Ovary (tissue), 7 donors: ENCODE measurements at regions not wholly inside any gene's neighbourhood (a gene's known extent, or its start where the extent isn't known, plus 50 kb on each side); places are given as distances from the start of the nearest gene placed in this dataset.
A peak's percentile ranks its signal among the peaks of the same experiment; 100 is the strongest.

Source experiments
- DNase-seq, 5 donors: peaks; one replicate each; pipeline ENCODE4 v3.0.0-alpha.2; 2019 to 2020
- H3K27ac ChIP-seq, 2 donors: fragments of 200-600 bp; one replicate each; pipeline versions ENCODE4 v1.5.1 to v1.8.0; 2019 to 2022
- H3K27me3 ChIP-seq: fragments of 200-600 bp; one replicate; pipeline ENCODE4 v1.8.0; 2022
- H3K36me3 ChIP-seq: fragments of 200-600 bp; sonication (generic); one replicate; pipeline ENCODE4 v1.5.1; 2019
- H3K4me1 ChIP-seq: one replicate; pipeline ENCODE4 v1.8.1; 2013; ENCODE audit warnings: mild to moderate bottlenecking, moderate library complexity; ENCODE audit not compliant: insufficient read depth
- H3K4me3 ChIP-seq: fragments of 200-600 bp; sonication (generic); one replicate; pipeline ENCODE4 v1.5.1; 2017
- H3K9me3 ChIP-seq, 2 donors: fragments of 200-600 bp in 1 of 2; sonication (generic) in 1 of 2; one replicate each; pipeline versions ENCODE4 v1.5.1 to v1.8.1; 2013 to 2019; ENCODE audit warnings: mild to moderate bottlenecking in 1 of 2, moderate library complexity in 1 of 2
- EP300 ChIP-seq: sonication (generic); formaldehyde crosslinking; IDR thresholded peaks from one replicate; pipeline ENCODE4 v1.6.1; 2017; ENCODE audit warnings: antibody characterized with exemption
- POLR2A ChIP-seq: fragments of 450-650 bp; IDR thresholded peaks from one replicate; pipeline ENCODE4 v1.6.1; 2017; ENCODE audit warnings: antibody characterized with exemption, mild to moderate bottlenecking, moderate library complexity
- WGBS, 3 donors: extraction: QIAGEN DNeasy Blood & Tissue Kit in 1 of 3; methylation state at CpG; one replicate each; pipeline versions ENCODE4 v1.1.5 to v1.1.7; 2013 to 2017; 5-methylcytosine and 5-hydroxymethylcytosine counted together
- intact Hi-C, 4 donors: fragments of 100-400 bp; cut with DNase I; formaldehyde crosslinking; loops; one replicate each; pipeline versions ENCODE4 v1.11.0 to v1.15.1; 2022 to 2023
- TF ChIP-seq, protein P1 (sequence below), 3 donors: fragments of 450-650 bp in 2 of 3; fragments of 200-600 bp in 1 of 3; IDR thresholded peaks; one replicate each; pipeline versions ENCODE4 v1.5.1 to v1.8.0; 2016 to 2022; ENCODE audit warnings: antibody characterized with exemption in 3 of 3, mild to moderate bottlenecking in 1 of 3
- donor health status: DM: no; HTN: no; CAD: no; lungs with moderate emphysema.
- donor health status: DM: no; HTN: no; CAD: no.
- donor health status: Bipolar disorder and iron deficiency.
- donor health status: DM: no; HTN: no; CAD: no.
- donor health status: DM: yes; HTN: yes; CAD: no.

- no peaks in the 10 kb centered on the region for H3K27me3 ChIP-seq
Measured at GRCh38 chrX:40156470-40157227, 58.9 kb upstream of the BCOR start.

GRCh38 chrX:40155589-40156469 lies 58.1 kb upstream of the BCOR start:
- Histone ChIP-seq H3K9me3 (no peaks in the 10 kb centered on the region), H3K4me3 (peak overlapping the region; percentile 37), H3K36me3 (no peaks in the 10 kb centered on the region), H3K4me1 (no peaks in the 10 kb centered on the region), H3K27ac (peak overlapping the region in 1 of 2 donors; percentile 86), H3K27me3 (no peaks in the 10 kb centered on the region)
- intact Hi-C loops = loop anchor here (5.0 to 10.0 kb wide), 4 partner anchors 141 to 431 kb away; no protein-coding TSS in a partner anchor
- TF ChIP-seq EP300 = no peak
- TF ChIP-seq, protein P1, sequence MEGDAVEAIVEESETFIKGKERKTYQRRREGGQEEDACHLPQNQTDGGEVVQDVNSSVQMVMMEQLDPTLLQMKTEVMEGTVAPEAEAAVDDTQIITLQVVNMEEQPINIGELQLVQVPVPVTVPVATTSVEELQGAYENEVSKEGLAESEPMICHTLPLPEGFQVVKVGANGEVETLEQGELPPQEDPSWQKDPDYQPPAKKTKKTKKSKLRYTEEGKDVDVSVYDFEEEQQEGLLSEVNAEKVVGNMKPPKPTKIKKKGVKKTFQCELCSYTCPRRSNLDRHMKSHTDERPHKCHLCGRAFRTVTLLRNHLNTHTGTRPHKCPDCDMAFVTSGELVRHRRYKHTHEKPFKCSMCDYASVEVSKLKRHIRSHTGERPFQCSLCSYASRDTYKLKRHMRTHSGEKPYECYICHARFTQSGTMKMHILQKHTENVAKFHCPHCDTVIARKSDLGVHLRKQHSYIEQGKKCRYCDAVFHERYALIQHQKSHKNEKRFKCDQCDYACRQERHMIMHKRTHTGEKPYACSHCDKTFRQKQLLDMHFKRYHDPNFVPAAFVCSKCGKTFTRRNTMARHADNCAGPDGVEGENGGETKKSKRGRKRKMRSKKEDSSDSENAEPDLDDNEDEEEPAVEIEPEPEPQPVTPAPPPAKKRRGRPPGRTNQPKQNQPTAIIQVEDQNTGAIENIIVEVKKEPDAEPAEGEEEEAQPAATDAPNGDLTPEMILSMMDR (IDR thresholded peaks at IDR 0.05) = no peak
- no peak for TF ChIP-seq POLR2A
- peak in 4 of 5 donors; percentile 45 to 63 (median 54) for DNase-seq
- 19 to 31% (median 25%) methylated on average over 58 to 73 of the region's 73 CpGs for WGBS, 3 donors

More at GRCh38 chrX:40156470-40157227, 58.9 kb upstream of the BCOR start:
- H3K4me1 ChIP-seq = no peaks in the 10 kb centered on the region
- intact Hi-C loops = loop anchor here (5.0 to 10.0 kb wide), 4 partner anchors 142 to 432 kb away; no protein-coding TSS in a partner anchor
- peak in 3 of 5 donors; percentile 29 to 48 (median 47) for DNase-seq
- H3K36me3 ChIP-seq = no peaks in the 10 kb centered on the region
- no peak overlapping the region for H3K4me3 ChIP-seq
- peak overlapping the region in 1 of 2 donors; percentile 86 for H3K27ac ChIP-seq
- no peaks in the 10 kb centered on the region for H3K9me3 ChIP-seq
- WGBS, 3 donors = 50 to 66% (median 51%) methylated on average over 38 to 41 of the region's 41 CpGs
- TF ChIP-seq POLR2A (no peak), EP300 (no peak)
- TF ChIP-seq, protein P1 (IDR thresholded peaks at IDR 0.05) = no peak

DNA sequence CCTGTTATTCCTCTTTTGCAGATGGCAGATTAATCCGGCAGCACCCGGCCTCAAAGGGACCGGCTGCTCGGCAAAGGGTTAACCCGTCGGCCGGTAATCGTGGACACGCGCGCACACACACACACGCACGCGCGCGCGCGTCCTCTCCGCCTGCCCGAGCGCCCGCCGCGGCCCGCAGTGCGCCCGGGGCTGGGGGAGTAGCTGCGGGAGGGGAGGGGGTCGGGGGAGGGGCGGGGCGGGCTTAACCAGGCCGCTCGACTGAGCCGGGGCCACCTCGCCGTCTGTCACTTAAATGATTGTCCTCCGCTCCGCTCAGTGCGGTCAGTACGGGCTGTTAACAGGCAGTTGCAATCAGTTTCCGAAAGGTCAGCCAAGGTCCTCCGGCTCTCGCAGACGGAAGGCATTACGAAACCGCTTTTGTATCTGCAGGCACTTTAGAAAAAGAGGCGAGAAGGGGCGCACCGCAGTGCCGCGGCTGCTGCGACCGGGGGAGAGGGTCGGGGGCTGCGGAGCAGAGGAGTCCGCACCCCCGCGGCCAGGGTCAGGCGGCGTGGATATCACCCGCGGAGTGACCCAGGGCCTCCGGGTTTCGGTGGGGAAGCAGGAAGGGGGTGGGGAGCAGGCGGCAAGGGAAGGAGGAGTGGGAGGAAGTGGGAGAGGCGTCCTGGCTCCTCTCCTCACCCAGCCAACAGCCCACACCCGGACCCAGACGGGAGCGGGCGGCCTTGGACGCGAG lies 57.3 kb upstream of the BCOR start:
- no peaks in the 10 kb centered on the region for H3K27me3 ChIP-seq
- intact Hi-C loops = loop anchor here (5.0 to 10.0 kb wide), 5 partner anchors 48 to 430 kb away; no protein-coding TSS in a partner anchor

GRCh38 chrX:40154250-40154852 lies 56.6 kb upstream of the BCOR start:
- Histone ChIP-seq H3K36me3 (no peaks in the 10 kb centered on the region), H3K27ac (peak overlapping the region; percentile 29 to 86), H3K4me1 (no peaks in the 10 kb centered on the region), H3K4me3 (peak overlapping the region; percentile 37), H3K27me3 (no peaks in the 10 kb centered on the region), H3K9me3 (no peaks in the 10 kb centered on the region)
- TF ChIP-seq POLR2A = no peak
- TF ChIP-seq EP300 = no peak
- TF ChIP-seq, protein P1 (IDR thresholded peaks at IDR 0.05) = no peak
- DNase-seq = peak; percentile 49 to 66 (median 59)
- intact Hi-C loops = loop anchor here (5.0 to 10.0 kb wide), 4 partner anchors 47 to 430 kb away; no protein-coding TSS in a partner anchor
- WGBS, 3 donors = 3 to 9% (median 6%) methylated on average over 35 to 38 of the region's 38 CpGs

More for the DNA sequence above, 57.3 kb upstream of the BCOR start:
- no peaks in the 10 kb centered on the region for H3K36me3 ChIP-seq
- H3K4me3 ChIP-seq = peak overlapping the region; percentile 37
- H3K4me1 ChIP-seq = no peaks in the 10 kb centered on the region
- WGBS, 3 donors = 2 to 10% (median 2%) methylated on average over 58 to 72 of the region's 72 CpGs
- DNase-seq = peak; percentile 77 to 87 (median 82)
- TF ChIP-seq EP300 (no peak), POLR2A (peak; percentile 50)
- peak overlapping the region in 1 of 2 donors; percentile 86 for H3K27ac ChIP-seq
- H3K9me3 ChIP-seq = no peaks in the 10 kb centered on the region
